ENCODE measurements at regions not wholly inside any gene's neighbourhood (a gene's known extent, or its start where the extent isn't known, plus 50 kb on each side); places are given as distances from the start of the nearest gene placed in this dataset.

GRCh38 chr5:29337030-29337429 lies 1856.5 kb upstream of the CDH6 start:
- Mint-ChIP-seq H3K27ac (no peak overlapping the region), H3K4me3 (no peak overlapping the region), H3K36me3 (ENCODE audit: low read depth) (no peaks in the 10 kb centered on the region), H3K27me3 (ENCODE audit: low read depth) (no peaks in the 10 kb centered on the region), H3K9me3 (peaks cover 10% of the 10 kb centered on the region), H3K4me1 (no peaks in the 10 kb centered on the region)
- TF ChIP-seq CTCF (IDR thresholded peaks at IDR 0.05; ENCODE audit: unreplicated experiment in 3 of 3) = no peak

DNA sequence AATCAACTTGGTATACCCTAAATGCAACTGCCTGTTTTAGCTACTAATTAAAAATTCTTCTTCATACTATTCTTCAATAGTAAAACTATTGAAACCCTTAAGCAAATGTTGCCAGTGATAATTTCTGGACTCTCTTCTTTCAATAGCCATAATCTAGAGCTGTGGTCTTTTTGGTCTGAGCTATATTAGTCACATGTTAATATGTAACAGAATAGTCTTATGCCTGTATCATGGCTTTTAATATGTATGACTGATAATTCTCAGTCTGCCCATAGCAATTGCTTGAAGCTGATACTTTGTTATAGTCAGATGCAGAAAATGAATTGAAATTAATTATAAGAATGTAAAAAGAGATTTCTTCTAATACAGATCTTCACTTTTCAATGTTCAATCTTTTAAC lies 1871.9 kb upstream of the CDH6 start:
- Mint-ChIP-seq H3K36me3 (ENCODE audit: low read depth) (no peaks in the 10 kb centered on the region), H3K9me3 (no peaks in the 10 kb centered on the region), H3K4me3 (no peak overlapping the region), H3K27me3 (ENCODE audit: low read depth) (no peaks in the 10 kb centered on the region), H3K27ac (no peak overlapping the region), H3K4me1 (no peaks in the 10 kb centered on the region)
- no peak for TF ChIP-seq CTCF (IDR thresholded peaks at IDR 0.05; ENCODE audit: unreplicated experiment in 3 of 3)

DNA sequence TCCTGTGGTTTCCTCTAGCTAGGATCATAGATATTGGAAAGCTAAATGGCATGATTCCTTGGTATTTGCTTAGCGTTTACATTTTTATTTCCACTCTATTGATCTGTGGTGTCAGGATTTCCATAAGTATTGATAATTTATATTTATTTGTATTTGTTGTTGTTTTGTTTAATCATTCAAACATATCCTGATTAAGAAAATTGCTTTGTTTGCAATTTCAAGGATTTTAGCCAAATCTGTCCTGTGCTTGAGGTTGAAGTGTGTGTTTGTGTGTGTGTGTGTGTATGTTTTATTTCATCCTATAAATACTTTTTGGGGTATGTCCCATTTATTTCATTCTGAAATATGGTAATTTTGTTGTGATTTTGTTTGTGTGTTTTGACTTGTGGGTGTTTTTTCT lies 1884.1 kb upstream of the CDH6 start:
- no peak overlapping the region for H3K27ac Mint-ChIP-seq
- no peak for TF ChIP-seq CTCF (IDR thresholded peaks at IDR 0.05; ENCODE audit: unreplicated experiment in 3 of 3)
- H3K4me1 Mint-ChIP-seq = no peaks in the 10 kb centered on the region
- no peaks in the 10 kb centered on the region for H3K9me3 Mint-ChIP-seq
- no peaks in the 10 kb centered on the region for H3K36me3 Mint-ChIP-seq (ENCODE audit: low read depth)
- no peak overlapping the region for H3K4me3 Mint-ChIP-seq
- H3K27me3 Mint-ChIP-seq (ENCODE audit: low read depth) = no peaks in the 10 kb centered on the region

- H3K27ac Mint-ChIP-seq = no peak overlapping the region
- no peaks in the 10 kb centered on the region for H3K36me3 Mint-ChIP-seq (ENCODE audit: low read depth)
- H3K9me3 Mint-ChIP-seq = no peaks in the 10 kb centered on the region
- H3K27me3 Mint-ChIP-seq (ENCODE audit: low read depth) = no peaks in the 10 kb centered on the region
- H3K4me3 Mint-ChIP-seq = no peak overlapping the region
- H3K4me1 Mint-ChIP-seq = no peaks in the 10 kb centered on the region
- TF ChIP-seq CTCF (IDR thresholded peaks at IDR 0.05; ENCODE audit: unreplicated experiment in 3 of 3) = no peak
Observed at GRCh38 chr5:29307478-29307877, 1886.0 kb upstream of the CDH6 start.

- Mint-ChIP-seq H3K36me3 (ENCODE audit: low read depth) (no peaks in the 10 kb centered on the region), H3K4me3 (no peak overlapping the region), H3K27ac (no peak overlapping the region), H3K4me1 (no peaks in the 10 kb centered on the region), H3K9me3 (no peaks in the 10 kb centered on the region), H3K27me3 (ENCODE audit: low read depth) (no peaks in the 10 kb centered on the region)
- no peak for TF ChIP-seq CTCF (IDR thresholded peaks at IDR 0.05; ENCODE audit: unreplicated experiment in 3 of 3)
Observed at GRCh38 chr5:29304545-29304944, 1888.9 kb upstream of the CDH6 start.

DNA sequence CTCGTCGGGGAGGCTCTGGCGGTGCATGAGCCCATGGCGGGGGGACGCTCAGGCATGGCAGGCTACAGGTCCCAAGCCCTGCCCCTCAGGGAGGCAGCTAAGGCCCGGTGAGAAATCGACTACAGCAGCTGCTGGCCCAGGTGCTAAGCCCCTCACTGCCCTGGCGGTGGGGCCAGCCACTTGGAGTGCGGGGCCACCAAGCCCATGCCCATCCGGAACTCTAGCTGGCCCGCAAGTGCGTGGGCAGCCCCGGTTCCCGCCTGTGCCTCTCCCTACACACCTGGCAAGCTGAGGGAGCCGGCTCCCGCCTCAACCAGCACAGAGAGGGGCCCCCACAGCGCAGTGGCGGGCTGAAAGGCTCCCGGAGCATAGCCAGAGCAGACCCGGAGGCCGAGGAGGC lies 1896.9 kb upstream of the CDH6 start:
- H3K27ac Mint-ChIP-seq = no peak overlapping the region
- no peak for TF ChIP-seq CTCF (IDR thresholded peaks at IDR 0.05; ENCODE audit: unreplicated experiment in 3 of 3)
- H3K4me3 Mint-ChIP-seq = no peak overlapping the region
- no peaks in the 10 kb centered on the region for H3K27me3 Mint-ChIP-seq (ENCODE audit: low read depth)
- no peaks in the 10 kb centered on the region for H3K9me3 Mint-ChIP-seq
- no peaks in the 10 kb centered on the region for H3K36me3 Mint-ChIP-seq (ENCODE audit: low read depth)
- H3K4me1 Mint-ChIP-seq = no peaks in the 10 kb centered on the region

Measured in nephron (organoid).